ENCODE measurements at regions not wholly inside any gene's neighbourhood (a gene's known extent, or its start where the extent isn't known, plus 50 kb on each side); places are given as distances from the start of the nearest gene placed in this dataset.

DNA sequence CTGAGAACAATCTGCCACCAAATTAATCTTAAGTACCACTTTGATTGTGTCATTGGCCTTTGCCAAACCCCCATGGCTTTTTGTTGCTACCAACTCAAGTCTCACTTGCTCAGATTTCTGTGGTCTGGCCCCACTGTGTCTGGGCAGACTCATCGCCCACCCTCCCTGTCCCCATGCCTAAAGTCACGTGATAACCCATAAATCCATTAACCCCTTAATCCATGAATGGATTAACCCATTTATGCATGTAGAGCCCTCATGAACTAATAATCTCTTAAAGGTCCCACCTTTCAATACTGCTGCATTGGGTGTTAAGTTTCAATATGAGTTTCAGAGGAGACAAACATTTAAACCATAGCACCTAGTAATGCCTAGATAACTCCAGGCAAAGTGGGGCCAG is 78.5 kb upstream of the BLTP1 start:
- no peaks in the 10 kb centered on the region for H3K4me1 ChIP-seq (ENCODE audit: control insufficient read depth, insufficient read depth, low read length)
- H3K4me3 ChIP-seq (ENCODE audit: low read depth, low read length), result no peak overlapping the region
- H3K36me3 ChIP-seq (ENCODE audit: control insufficient read depth, insufficient read depth, low read length), result no peaks in the 10 kb centered on the region
- no peaks in the 10 kb centered on the region for H3K27me3 ChIP-seq (ENCODE audit: control insufficient read depth, insufficient read depth, low read length)
- H3K9ac ChIP-seq (ENCODE audit: low read length), result no peak overlapping the region
- H3K9me3 ChIP-seq (ENCODE audit: control insufficient read depth, insufficient read depth, low read depth, low read length), result no peaks in the 10 kb centered on the region
- no peak overlapping the region for H3K27ac ChIP-seq (ENCODE audit: low read depth, low read length)

- Histone ChIP-seq H3K4me1 (ENCODE audit: control insufficient read depth, insufficient read depth, low read length) (no peaks in the 10 kb centered on the region), H3K27ac (ENCODE audit: low read depth, low read length) (no peak overlapping the region), H3K4me3 (ENCODE audit: low read depth, low read length) (no peak overlapping the region), H3K27me3 (ENCODE audit: control insufficient read depth, insufficient read depth, low read length) (no peaks in the 10 kb centered on the region), H3K36me3 (ENCODE audit: control insufficient read depth, insufficient read depth, low read length) (no peaks in the 10 kb centered on the region), H3K9me3 (ENCODE audit: control insufficient read depth, insufficient read depth, low read depth, low read length) (no peaks in the 10 kb centered on the region), H3K9ac (ENCODE audit: low read length) (no peak overlapping the region)
These were observed 86.2 kb upstream of the BLTP1 start for GRCh38 chr4:122065915-122066314.

- no peaks in the 10 kb centered on the region for H3K9me3 ChIP-seq (ENCODE audit: control insufficient read depth, insufficient read depth, low read depth, low read length)
- no peaks in the 10 kb centered on the region for H3K27me3 ChIP-seq (ENCODE audit: control insufficient read depth, insufficient read depth, low read length)
- H3K36me3 ChIP-seq (ENCODE audit: control insufficient read depth, insufficient read depth, low read length), result no peaks in the 10 kb centered on the region
- H3K9ac ChIP-seq (ENCODE audit: low read length), result no peak overlapping the region
- H3K4me1 ChIP-seq (ENCODE audit: control insufficient read depth, insufficient read depth, low read length), result no peaks in the 10 kb centered on the region
- H3K27ac ChIP-seq (ENCODE audit: low read depth, low read length), result no peak overlapping the region
- H3K4me3 ChIP-seq (ENCODE audit: low read depth, low read length), result no peak overlapping the region
These were observed 87.0 kb upstream of the BLTP1 start for GRCh38 chr4:122065149-122065548.

DNA sequence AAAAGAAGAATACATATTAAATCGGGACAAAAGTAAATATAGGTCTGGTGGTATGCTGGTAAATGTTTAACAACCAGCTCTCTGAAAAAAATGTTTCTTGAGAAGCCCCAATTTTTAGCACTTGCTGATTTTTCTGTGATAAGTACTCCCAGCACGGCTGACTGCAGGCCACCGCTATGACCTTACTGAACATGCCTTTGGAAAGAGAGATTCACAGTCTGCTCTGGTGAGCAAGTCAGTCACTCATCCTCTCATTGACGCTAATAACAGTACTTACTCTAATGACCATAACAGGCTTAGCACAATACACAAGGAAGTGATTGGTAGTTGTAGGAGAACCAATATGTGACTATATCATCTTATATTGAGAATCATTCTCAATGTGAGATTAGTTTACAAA is 98.9 kb upstream of the BLTP1 start:
- Histone ChIP-seq H3K27ac (ENCODE audit: low read depth, low read length) (no peak overlapping the region), H3K4me1 (ENCODE audit: control insufficient read depth, insufficient read depth, low read length) (no peaks in the 10 kb centered on the region), H3K4me3 (ENCODE audit: low read depth, low read length) (no peak overlapping the region), H3K9me3 (ENCODE audit: control insufficient read depth, insufficient read depth, low read depth, low read length) (no peaks in the 10 kb centered on the region), H3K36me3 (ENCODE audit: control insufficient read depth, insufficient read depth, low read length) (no peaks in the 10 kb centered on the region), H3K27me3 (ENCODE audit: control insufficient read depth, insufficient read depth, low read length) (no peaks in the 10 kb centered on the region), H3K9ac (ENCODE audit: low read length) (no peak overlapping the region)

DNA sequence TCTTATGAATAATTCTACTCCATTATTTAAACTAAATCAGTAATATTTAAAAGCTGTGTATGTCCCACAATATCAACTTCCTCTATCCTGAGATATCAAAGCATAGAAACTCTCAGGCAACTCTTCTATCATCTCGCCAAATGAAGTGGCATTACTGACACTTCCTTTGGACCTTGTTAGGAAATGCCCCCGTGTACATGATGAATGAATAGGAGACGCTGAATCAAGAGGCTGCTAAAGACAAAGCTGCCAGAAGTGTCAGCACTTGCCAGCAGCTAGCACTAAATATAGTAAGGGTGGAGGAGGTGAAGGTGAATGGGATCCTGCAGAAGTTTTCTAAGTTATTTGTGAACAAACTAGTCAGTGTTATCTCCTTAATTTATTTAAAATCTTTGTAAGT is 99.5 kb upstream of the BLTP1 start:
- H3K4me1 ChIP-seq (ENCODE audit: control insufficient read depth, insufficient read depth, low read length), result no peaks in the 10 kb centered on the region
- H3K9me3 ChIP-seq (ENCODE audit: control insufficient read depth, insufficient read depth, low read depth, low read length), result no peaks in the 10 kb centered on the region
- no peak overlapping the region for H3K9ac ChIP-seq (ENCODE audit: low read length)
- H3K27me3 ChIP-seq (ENCODE audit: control insufficient read depth, insufficient read depth, low read length), result no peaks in the 10 kb centered on the region
- H3K4me3 ChIP-seq (ENCODE audit: low read depth, low read length), result no peak overlapping the region
- no peak overlapping the region for H3K27ac ChIP-seq (ENCODE audit: low read depth, low read length)
- H3K36me3 ChIP-seq (ENCODE audit: control insufficient read depth, insufficient read depth, low read length), result no peaks in the 10 kb centered on the region

DNA sequence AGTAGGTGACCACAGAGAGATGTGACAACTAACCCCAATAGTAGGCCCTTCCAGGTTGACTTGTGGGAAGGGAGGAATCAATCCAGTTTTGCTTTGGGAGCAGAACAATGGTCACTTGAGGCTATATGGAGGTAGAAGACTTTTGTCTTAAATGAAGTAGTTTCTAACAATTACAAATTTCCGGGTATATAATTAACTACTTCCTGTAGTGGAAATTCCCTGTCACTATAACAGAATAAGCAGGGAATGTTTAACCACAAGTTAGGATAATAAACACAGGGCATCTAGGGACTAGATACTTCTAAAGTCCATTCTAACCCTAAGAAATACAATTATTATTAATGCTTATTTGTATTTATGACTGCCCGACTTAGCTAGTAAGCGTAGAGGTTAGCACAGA is 99.0 kb upstream of the TRPC3 start:
- Histone ChIP-seq H3K27me3 (ENCODE audit: control insufficient read depth, insufficient read depth, low read length) (no peaks in the 10 kb centered on the region), H3K27ac (ENCODE audit: low read depth, low read length) (no peak overlapping the region), H3K36me3 (ENCODE audit: control insufficient read depth, insufficient read depth, low read length) (no peaks in the 10 kb centered on the region), H3K9me3 (ENCODE audit: control insufficient read depth, insufficient read depth, low read depth, low read length) (no peaks in the 10 kb centered on the region), H3K4me1 (ENCODE audit: control insufficient read depth, insufficient read depth, low read length) (no peaks in the 10 kb centered on the region), H3K4me3 (ENCODE audit: low read depth, low read length) (no peak overlapping the region), H3K9ac (ENCODE audit: low read length) (no peak overlapping the region)

GRCh38 chr4:122047456-122048425 is 95.9 kb upstream of the TRPC3 start:
- Histone ChIP-seq H3K9ac (ENCODE audit: low read length) (no peak overlapping the region), H3K27ac (ENCODE audit: low read depth, low read length) (no peak overlapping the region), H3K27me3 (ENCODE audit: control insufficient read depth, insufficient read depth, low read length) (no peaks in the 10 kb centered on the region), H3K9me3 (ENCODE audit: control insufficient read depth, insufficient read depth, low read depth, low read length) (no peaks in the 10 kb centered on the region), H3K4me1 (ENCODE audit: control insufficient read depth, insufficient read depth, low read length) (no peaks in the 10 kb centered on the region), H3K4me3 (ENCODE audit: low read depth, low read length) (no peak overlapping the region), H3K36me3 (ENCODE audit: control insufficient read depth, insufficient read depth, low read length) (no peaks in the 10 kb centered on the region)

DNA sequence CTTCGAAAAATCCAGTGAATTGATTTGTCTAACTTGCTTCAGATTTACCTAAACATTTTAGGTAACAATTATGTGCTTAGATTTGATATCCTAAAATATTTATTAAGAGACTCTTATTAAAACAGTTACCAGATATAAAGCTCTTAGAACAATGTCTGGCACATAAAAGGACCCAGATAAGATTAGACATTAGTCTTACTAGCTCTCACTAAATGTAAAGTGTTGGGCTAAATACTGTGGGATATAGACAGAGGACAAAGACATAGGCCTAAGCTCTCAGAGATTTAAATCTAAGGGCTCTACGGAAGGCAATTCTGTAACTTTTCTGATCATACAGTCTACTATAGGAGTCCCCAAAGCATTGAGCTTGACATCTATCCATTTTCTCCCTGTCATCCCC is 94.4 kb upstream of the TRPC3 start:
- no peaks in the 10 kb centered on the region for H3K9me3 ChIP-seq (ENCODE audit: control insufficient read depth, insufficient read depth, low read depth, low read length)
- no peaks in the 10 kb centered on the region for H3K4me1 ChIP-seq (ENCODE audit: control insufficient read depth, insufficient read depth, low read length)
- H3K9ac ChIP-seq (ENCODE audit: low read length), result no peak overlapping the region
- H3K4me3 ChIP-seq (ENCODE audit: low read depth, low read length), result no peak overlapping the region
- no peak overlapping the region for H3K27ac ChIP-seq (ENCODE audit: low read depth, low read length)
- no peaks in the 10 kb centered on the region for H3K36me3 ChIP-seq (ENCODE audit: control insufficient read depth, insufficient read depth, low read length)
- H3K27me3 ChIP-seq (ENCODE audit: control insufficient read depth, insufficient read depth, low read length), result no peaks in the 10 kb centered on the region

DNA sequence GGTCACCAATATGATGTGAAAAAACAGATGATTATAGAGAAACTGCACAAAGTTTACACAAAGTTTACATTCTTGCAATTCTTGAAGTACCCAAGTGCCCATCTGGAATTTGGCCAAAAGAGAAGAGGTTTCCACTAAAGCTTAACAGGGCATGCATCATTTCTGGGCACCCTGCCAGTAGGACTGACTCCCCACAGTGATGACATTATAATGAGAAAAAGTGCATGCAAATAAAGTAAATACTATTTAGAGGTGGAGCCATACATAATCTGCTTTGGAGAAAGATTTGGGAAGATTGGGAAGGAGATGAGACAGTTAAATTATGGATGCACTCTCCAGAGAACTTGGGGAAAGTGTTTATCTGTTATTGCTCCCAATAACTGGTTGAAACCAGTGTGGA is 93.7 kb upstream of the TRPC3 start:
- H3K27me3 ChIP-seq (ENCODE audit: control insufficient read depth, insufficient read depth, low read length), result no peaks in the 10 kb centered on the region
- H3K4me1 ChIP-seq (ENCODE audit: control insufficient read depth, insufficient read depth, low read length), result no peaks in the 10 kb centered on the region
- no peaks in the 10 kb centered on the region for H3K36me3 ChIP-seq (ENCODE audit: control insufficient read depth, insufficient read depth, low read length)
- H3K9ac ChIP-seq (ENCODE audit: low read length), result no peak overlapping the region
- no peak overlapping the region for H3K4me3 ChIP-seq (ENCODE audit: low read depth, low read length)
- H3K9me3 ChIP-seq (ENCODE audit: control insufficient read depth, insufficient read depth, low read depth, low read length), result no peaks in the 10 kb centered on the region
- H3K27ac ChIP-seq (ENCODE audit: low read depth, low read length), result no peak overlapping the region

- Histone ChIP-seq H3K4me1 (ENCODE audit: control insufficient read depth, insufficient read depth, low read length) (no peaks in the 10 kb centered on the region), H3K27ac (ENCODE audit: low read depth, low read length) (no peak overlapping the region)
These were observed 92.6 kb upstream of the TRPC3 start for GRCh38 chr4:122044501-122044900.

DNA sequence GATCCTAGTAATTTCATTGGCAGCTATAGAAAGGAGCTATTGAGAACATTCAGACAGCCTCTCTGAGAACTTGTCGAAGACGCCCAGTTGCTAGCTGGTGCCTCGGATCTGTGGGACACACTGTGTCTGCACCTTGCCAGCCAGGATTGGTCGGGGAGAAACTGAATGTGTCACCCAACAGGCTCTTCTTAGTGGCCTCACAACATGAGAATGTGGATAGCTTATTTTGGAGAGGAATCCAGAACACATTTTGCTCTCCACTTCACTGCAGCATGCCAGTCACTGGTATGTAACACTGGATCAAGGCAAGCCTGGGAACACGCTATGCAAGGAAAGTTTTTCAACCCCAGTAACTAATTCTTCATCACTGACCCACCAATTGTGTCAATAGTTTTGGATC is 89.5 kb upstream of the TRPC3 start:
- Histone ChIP-seq H3K27me3 (ENCODE audit: control insufficient read depth, insufficient read depth, low read length) (no peaks in the 10 kb centered on the region), H3K9me3 (ENCODE audit: control insufficient read depth, insufficient read depth, low read depth, low read length) (no peaks in the 10 kb centered on the region), H3K4me3 (ENCODE audit: low read depth, low read length) (no peak overlapping the region), H3K27ac (ENCODE audit: low read depth, low read length) (no peak overlapping the region), H3K36me3 (ENCODE audit: control insufficient read depth, insufficient read depth, low read length) (no peaks in the 10 kb centered on the region), H3K9ac (ENCODE audit: low read length) (no peak overlapping the region), H3K4me1 (ENCODE audit: control insufficient read depth, insufficient read depth, low read length) (no peaks in the 10 kb centered on the region)

More at GRCh38 chr4:122044501-122044900, 92.6 kb upstream of the TRPC3 start:
- no peaks in the 10 kb centered on the region for H3K9me3 ChIP-seq (ENCODE audit: control insufficient read depth, insufficient read depth, low read depth, low read length)
- H3K36me3 ChIP-seq (ENCODE audit: control insufficient read depth, insufficient read depth, low read length), result no peaks in the 10 kb centered on the region
- no peak overlapping the region for H3K4me3 ChIP-seq (ENCODE audit: low read depth, low read length)
- no peaks in the 10 kb centered on the region for H3K27me3 ChIP-seq (ENCODE audit: control insufficient read depth, insufficient read depth, low read length)
- no peak overlapping the region for H3K9ac ChIP-seq (ENCODE audit: low read length)

Measured in HUES6 (cell line).